ENCODE measurements at regions not wholly inside any gene's neighbourhood (a gene's known extent, or its start where the extent isn't known, plus 50 kb on each side); places are given as distances from the start of the nearest gene placed in this dataset.

DNA sequence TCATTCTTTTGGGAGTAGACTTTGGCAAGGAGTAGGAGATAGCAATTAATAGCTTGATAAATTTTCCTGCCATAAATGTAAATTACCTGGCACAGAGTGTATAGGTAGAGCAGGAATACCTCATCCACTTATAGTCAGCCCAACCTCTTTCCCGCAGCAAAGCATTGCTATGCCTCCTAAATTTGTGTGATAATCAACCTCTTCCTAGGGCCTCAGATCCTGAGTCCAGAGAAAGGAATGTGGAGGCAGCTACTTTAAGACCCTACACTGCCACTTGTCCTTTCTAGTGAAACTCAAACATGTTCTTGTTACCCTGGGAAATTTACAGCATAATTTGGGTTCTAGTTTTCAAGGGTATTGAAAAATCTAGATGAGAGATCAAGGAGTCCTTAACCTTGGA, 919.0 kb downstream of the RAPGEF2 start:
- WGBS, 3 donors, result 35 to 85% (median 55%) methylated on average over 1 of the region's 1 CpG
- FAIRE-seq (no peak), DNase-seq (no peak)
- no peaks in the 10 kb centered on the region for H3K4me1 ChIP-seq (ENCODE audit: control insufficient read depth in 3 of 3, insufficient read depth in 2 of 3, low read depth in 1 of 3, low read length in 2 of 3)
- no peak overlapping the region for H3K4me3 ChIP-seq (ENCODE audit: low read depth in 1 of 3, low read length in 3 of 3)
- H3K27me3 ChIP-seq (ENCODE audit: control insufficient read depth in 3 of 3, insufficient read depth in 3 of 3, low read length in 3 of 3), result no peaks in the 10 kb centered on the region
- H3K36me3 ChIP-seq (ENCODE audit: control insufficient read depth in 3 of 3, insufficient read depth in 2 of 3, low read depth in 1 of 3, low read length in 3 of 3), result no peaks in the 10 kb centered on the region
- H3K27ac ChIP-seq (ENCODE audit: low read depth in 1 of 3, low read length in 2 of 3), result no peak overlapping the region
- peaks cover 0 to 4% of the 10 kb centered on the region in 2 donors for H3K9me3 ChIP-seq (ENCODE audit: control insufficient read depth in 2 of 2, insufficient read depth in 1 of 2, low read depth in 1 of 2, low read length in 1 of 2)

DNA sequence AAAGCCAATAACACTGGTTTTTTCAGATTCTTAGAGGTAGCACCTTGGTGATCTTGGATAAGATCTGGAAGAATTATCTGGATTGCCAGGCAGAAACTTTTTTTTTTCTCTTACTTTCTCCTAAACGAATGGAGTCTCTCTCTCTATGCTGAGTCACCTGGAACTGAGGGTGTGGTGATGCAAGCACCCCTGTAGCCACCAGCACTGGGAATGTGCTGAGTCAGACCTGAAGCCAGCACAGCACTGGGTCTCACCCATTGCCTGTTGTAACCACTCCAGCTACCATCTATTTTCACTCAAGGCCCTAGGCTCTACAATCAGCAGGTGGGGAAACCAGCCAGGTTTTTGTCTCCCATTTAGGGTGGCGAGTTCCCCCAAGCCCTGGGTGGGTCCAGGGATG, 923.8 kb downstream of the RAPGEF2 start:
- H3K9me3 ChIP-seq (ENCODE audit: control insufficient read depth in 2 of 2, insufficient read depth in 1 of 2, low read depth in 1 of 2, low read length in 1 of 2), result peaks cover 0 to 7% of the 10 kb centered on the region in 2 donors
- DNase-seq (no peak), FAIRE-seq (no peak)
- no peaks in the 10 kb centered on the region for H3K36me3 ChIP-seq (ENCODE audit: control insufficient read depth in 3 of 3, insufficient read depth in 2 of 3, low read depth in 1 of 3, low read length in 3 of 3)
- no peaks in the 10 kb centered on the region for H3K4me1 ChIP-seq (ENCODE audit: control insufficient read depth in 3 of 3, insufficient read depth in 2 of 3, low read depth in 1 of 3, low read length in 2 of 3)
- H3K27ac ChIP-seq (ENCODE audit: low read depth in 1 of 3, low read length in 2 of 3), result no peak overlapping the region
- WGBS, 3 donors, result 46 to 68% (median 60%) methylated on average over 2 of the region's 2 CpGs
- H3K4me3 ChIP-seq (ENCODE audit: low read depth in 1 of 3, low read length in 3 of 3), result no peak overlapping the region
- H3K27me3 ChIP-seq (ENCODE audit: control insufficient read depth in 3 of 3, insufficient read depth in 3 of 3, low read length in 3 of 3), result no peaks in the 10 kb centered on the region

DNA sequence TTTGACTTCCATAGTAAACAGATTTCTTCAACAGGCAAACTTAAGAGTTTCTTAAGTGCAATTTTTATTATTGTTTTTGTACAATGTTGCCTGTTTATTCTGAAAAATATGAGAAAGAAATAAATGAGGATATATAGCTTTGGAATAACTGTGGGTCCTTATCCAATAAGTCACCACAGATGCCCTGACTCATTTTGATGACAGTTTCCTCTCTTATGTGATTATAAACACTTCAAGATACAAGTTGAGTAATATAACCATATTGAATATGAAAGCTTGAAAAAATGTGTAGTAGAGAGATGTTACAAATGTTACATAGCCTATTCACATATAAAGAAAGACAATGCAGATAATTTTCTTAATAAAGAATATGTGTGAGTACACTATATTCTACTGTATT, 931.6 kb downstream of the RAPGEF2 start:
- FAIRE-seq (no peak), DNase-seq (no peak)
- no peaks in the 10 kb centered on the region for H3K9me3 ChIP-seq (ENCODE audit: control insufficient read depth in 2 of 2, insufficient read depth in 1 of 2, low read depth in 1 of 2, low read length in 1 of 2)
- no peak overlapping the region for H3K4me3 ChIP-seq (ENCODE audit: low read depth in 1 of 3, low read length in 3 of 3)
- no peaks in the 10 kb centered on the region for H3K4me1 ChIP-seq (ENCODE audit: control insufficient read depth in 3 of 3, insufficient read depth in 2 of 3, low read depth in 1 of 3, low read length in 2 of 3)
- no peaks in the 10 kb centered on the region for H3K27me3 ChIP-seq (ENCODE audit: control insufficient read depth in 3 of 3, insufficient read depth in 3 of 3, low read length in 3 of 3)
- no peaks in the 10 kb centered on the region for H3K36me3 ChIP-seq (ENCODE audit: control insufficient read depth in 3 of 3, insufficient read depth in 2 of 3, low read depth in 1 of 3, low read length in 3 of 3)
- no peak overlapping the region for H3K27ac ChIP-seq (ENCODE audit: low read depth in 1 of 3, low read length in 2 of 3)

DNA sequence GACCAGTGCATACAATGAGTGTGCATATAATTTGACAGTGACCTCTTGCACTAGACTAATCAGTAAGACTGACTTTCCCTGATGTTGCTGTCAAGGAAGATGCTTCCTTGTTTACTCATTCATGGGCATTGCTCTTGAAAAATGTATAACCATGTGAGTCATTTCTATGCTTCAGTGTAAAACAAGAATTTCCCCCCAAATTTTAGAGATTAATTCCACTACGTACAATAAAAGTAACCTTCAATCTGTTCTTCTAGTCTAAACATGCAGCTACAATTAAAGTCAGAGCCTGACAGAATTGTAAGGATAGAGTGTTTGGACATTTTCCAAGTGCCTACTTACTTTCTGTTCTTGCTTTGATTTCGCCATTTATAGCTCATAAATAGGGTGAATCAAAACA, 935.7 kb downstream of the RAPGEF2 start:
- Histone ChIP-seq H3K4me3 (ENCODE audit: low read depth in 1 of 3, low read length in 3 of 3) (no peak overlapping the region), H3K27me3 (ENCODE audit: control insufficient read depth in 3 of 3, insufficient read depth in 3 of 3, low read length in 3 of 3) (no peaks in the 10 kb centered on the region), H3K4me1 (ENCODE audit: control insufficient read depth in 3 of 3, insufficient read depth in 2 of 3, low read depth in 1 of 3, low read length in 2 of 3) (no peaks in the 10 kb centered on the region), H3K36me3 (ENCODE audit: control insufficient read depth in 3 of 3, insufficient read depth in 2 of 3, low read depth in 1 of 3, low read length in 3 of 3) (no peaks in the 10 kb centered on the region), H3K27ac (ENCODE audit: low read depth in 1 of 3, low read length in 2 of 3) (no peak overlapping the region), H3K9me3 (ENCODE audit: control insufficient read depth in 2 of 2, insufficient read depth in 1 of 2, low read depth in 1 of 2, low read length in 1 of 2) (peaks cover 0 to 2% of the 10 kb centered on the region in 2 donors)
- no peak for DNase-seq
- FAIRE-seq, result no peak
- 20 to 41% (median 36%) methylated on average over 2 of the region's 2 CpGs for WGBS, 3 donors

- WGBS, 3 donors, result 73 to 76% (median 74%) methylated on average over 2 of the region's 2 CpGs
- no peaks in the 10 kb centered on the region for H3K27me3 ChIP-seq (ENCODE audit: control insufficient read depth in 3 of 3, insufficient read depth in 3 of 3, low read length in 3 of 3)
- H3K4me3 ChIP-seq (ENCODE audit: low read depth in 1 of 3, low read length in 3 of 3), result no peak overlapping the region
- DNase-seq (no peak), FAIRE-seq (no peak)
- H3K4me1 ChIP-seq (ENCODE audit: control insufficient read depth in 3 of 3, insufficient read depth in 2 of 3, low read depth in 1 of 3, low read length in 2 of 3), result no peaks in the 10 kb centered on the region
- no peak overlapping the region for H3K27ac ChIP-seq (ENCODE audit: low read depth in 1 of 3, low read length in 2 of 3)
- H3K9me3 ChIP-seq (ENCODE audit: control insufficient read depth in 2 of 2, insufficient read depth in 1 of 2, low read depth in 1 of 2, low read length in 1 of 2), result peaks cover 0 to 2% of the 10 kb centered on the region in 2 donors
- no peaks in the 10 kb centered on the region for H3K36me3 ChIP-seq (ENCODE audit: control insufficient read depth in 3 of 3, insufficient read depth in 2 of 3, low read depth in 1 of 3, low read length in 3 of 3)
Observed at GRCh38 chr4:160044693-160045092, 941.8 kb downstream of the RAPGEF2 start.

DNA sequence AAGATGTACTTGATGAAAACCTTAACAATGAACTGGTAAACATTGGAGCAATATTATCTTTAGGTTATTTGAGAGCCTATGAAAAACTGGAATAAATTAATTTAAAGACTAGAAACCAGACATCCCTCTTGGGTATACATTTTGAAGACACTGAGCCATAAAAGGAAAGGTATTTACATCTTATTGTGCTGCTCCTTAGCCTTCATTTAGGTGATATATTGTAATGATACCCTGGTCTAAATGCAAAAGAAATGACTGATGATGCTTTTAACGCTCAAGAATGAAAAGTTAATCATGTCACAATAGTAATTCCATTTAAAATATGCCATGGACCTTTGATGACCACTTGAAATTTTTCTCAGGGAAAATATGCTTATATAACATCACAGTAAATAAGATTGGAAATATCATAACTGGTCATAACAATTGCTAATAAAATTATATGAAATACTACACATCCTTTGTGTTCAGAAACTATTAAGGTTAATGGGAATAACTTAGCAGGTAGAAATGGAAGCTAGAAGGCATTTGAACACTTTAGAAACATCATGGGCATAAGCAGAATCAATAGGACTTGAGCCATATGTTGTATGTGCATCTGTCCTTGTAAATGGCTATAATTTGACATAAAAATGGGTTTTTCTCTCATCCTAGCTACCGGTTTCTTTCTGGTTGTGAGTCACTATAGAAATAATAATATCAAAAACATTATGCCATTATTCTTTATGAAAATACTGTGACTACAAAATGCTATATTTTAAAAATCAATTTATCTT, 979.7 kb downstream of the RAPGEF2 start:
- Histone ChIP-seq H3K9me3 (ENCODE audit: control insufficient read depth in 2 of 2, insufficient read depth in 1 of 2, low read depth in 1 of 2, low read length in 1 of 2) (peaks cover 0 to 7% of the 10 kb centered on the region in 2 donors), H3K27ac (ENCODE audit: low read depth in 1 of 3, low read length in 2 of 3) (no peak overlapping the region), H3K36me3 (ENCODE audit: control insufficient read depth in 3 of 3, insufficient read depth in 2 of 3, low read depth in 1 of 3, low read length in 3 of 3) (no peaks in the 10 kb centered on the region), H3K4me1 (ENCODE audit: control insufficient read depth in 3 of 3, insufficient read depth in 2 of 3, low read depth in 1 of 3, low read length in 2 of 3) (no peaks in the 10 kb centered on the region), H3K4me3 (ENCODE audit: low read depth in 1 of 3, low read length in 3 of 3) (no peak overlapping the region), H3K27me3 (ENCODE audit: control insufficient read depth in 3 of 3, insufficient read depth in 3 of 3, low read length in 3 of 3) (no peaks in the 10 kb centered on the region)
- no peak for DNase-seq
- 78 to 94% (median 79%) methylated on average over 2 of the region's 2 CpGs for WGBS, 3 donors
- no peak for FAIRE-seq

DNA sequence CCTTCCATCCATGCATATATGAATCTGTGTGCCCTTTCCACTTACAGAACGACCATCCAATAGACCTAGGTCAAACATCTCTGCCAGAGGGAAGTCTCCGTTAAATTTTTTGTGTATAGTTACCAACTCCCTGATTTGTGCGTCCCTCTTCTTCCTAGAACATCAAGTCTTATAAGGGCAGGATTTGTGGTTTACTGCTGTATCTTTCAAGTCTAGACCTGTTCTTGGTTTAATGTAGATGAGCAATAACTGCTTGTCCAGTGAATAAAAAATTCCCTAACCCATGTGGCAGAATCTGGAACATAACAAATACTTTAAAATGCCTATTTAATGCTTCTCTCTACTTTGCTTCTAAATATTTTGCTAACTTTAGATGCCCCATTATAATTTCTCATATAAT, 988.8 kb downstream of the RAPGEF2 start:
- FAIRE-seq, result no peak
- WGBS, 3 donors, result 81 to 87% (median 86%) methylated on average over 3 of the region's 3 CpGs
- Histone ChIP-seq H3K4me1 (ENCODE audit: control insufficient read depth in 3 of 3, insufficient read depth in 2 of 3, low read depth in 1 of 3, low read length in 2 of 3) (no peaks in the 10 kb centered on the region), H3K36me3 (ENCODE audit: control insufficient read depth in 3 of 3, insufficient read depth in 2 of 3, low read depth in 1 of 3, low read length in 3 of 3) (no peaks in the 10 kb centered on the region), H3K9me3 (ENCODE audit: control insufficient read depth in 2 of 2, insufficient read depth in 1 of 2, low read depth in 1 of 2, low read length in 1 of 2) (no peaks in the 10 kb centered on the region), H3K27me3 (ENCODE audit: control insufficient read depth in 3 of 3, insufficient read depth in 3 of 3, low read length in 3 of 3) (no peaks in the 10 kb centered on the region), H3K27ac (ENCODE audit: low read depth in 1 of 3, low read length in 2 of 3) (no peak overlapping the region), H3K4me3 (ENCODE audit: low read depth in 1 of 3, low read length in 3 of 3) (no peak overlapping the region)
- DNase-seq, result no peak

GRCh38 chr4:160100316-160100715, 997.4 kb downstream of the RAPGEF2 start:
- Histone ChIP-seq H3K27ac (ENCODE audit: low read depth in 1 of 3, low read length in 2 of 3) (no peak overlapping the region), H3K36me3 (ENCODE audit: control insufficient read depth in 3 of 3, insufficient read depth in 2 of 3, low read depth in 1 of 3, low read length in 3 of 3) (no peaks in the 10 kb centered on the region), H3K27me3 (ENCODE audit: control insufficient read depth in 3 of 3, insufficient read depth in 3 of 3, low read length in 3 of 3) (no peaks in the 10 kb centered on the region), H3K4me1 (ENCODE audit: control insufficient read depth in 3 of 3, insufficient read depth in 2 of 3, low read depth in 1 of 3, low read length in 2 of 3) (no peaks in the 10 kb centered on the region), H3K4me3 (ENCODE audit: low read depth in 1 of 3, low read length in 3 of 3) (no peak overlapping the region), H3K9me3 (ENCODE audit: control insufficient read depth in 2 of 2, insufficient read depth in 1 of 2, low read depth in 1 of 2, low read length in 1 of 2) (no peaks in the 10 kb centered on the region)
- FAIRE-seq (no peak), DNase-seq (no peak)
- WGBS, 3 donors, result 91 to 100% (median 94%) methylated on average over 1 of the region's 1 CpG

DNA sequence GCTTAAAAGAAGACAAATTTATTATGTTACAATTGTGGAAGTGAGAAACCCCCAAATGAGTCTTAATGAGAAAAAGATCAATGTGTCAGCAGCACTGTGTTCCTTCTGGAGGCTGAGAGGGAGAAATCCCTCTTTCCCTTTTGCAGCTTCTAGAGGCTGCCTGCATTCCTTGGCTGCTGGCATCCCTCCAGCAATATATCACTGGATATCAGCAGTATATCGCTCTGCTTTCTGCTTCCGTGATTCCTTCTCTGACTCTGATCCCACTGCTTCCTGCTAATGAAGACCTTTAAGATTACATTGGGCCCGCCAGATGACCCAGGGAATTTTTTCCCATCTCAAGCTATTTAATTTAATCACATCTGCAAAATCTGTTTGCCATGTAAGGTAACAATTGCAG, 1008.0 kb downstream of the RAPGEF2 start:
- Histone ChIP-seq H3K4me1 (ENCODE audit: control insufficient read depth in 3 of 3, insufficient read depth in 2 of 3, low read depth in 1 of 3, low read length in 2 of 3) (no peaks in the 10 kb centered on the region), H3K27ac (ENCODE audit: low read depth in 1 of 3, low read length in 2 of 3) (no peak overlapping the region), H3K27me3 (ENCODE audit: control insufficient read depth in 3 of 3, insufficient read depth in 3 of 3, low read length in 3 of 3) (no peaks in the 10 kb centered on the region), H3K4me3 (ENCODE audit: low read depth in 1 of 3, low read length in 3 of 3) (no peak overlapping the region), H3K9me3 (ENCODE audit: control insufficient read depth in 2 of 2, insufficient read depth in 1 of 2, low read depth in 1 of 2, low read length in 1 of 2) (peaks cover 0 to 21% of the 10 kb centered on the region in 2 donors), H3K36me3 (ENCODE audit: control insufficient read depth in 3 of 3, insufficient read depth in 2 of 3, low read depth in 1 of 3, low read length in 3 of 3) (no peaks in the 10 kb centered on the region)
- DNase-seq, result peak in 1 of 2 donors; percentile 35
- no peak for FAIRE-seq
- WGBS, 3 donors, result 42 to 70% (median 60%) methylated on average over 3 of the region's 3 CpGs
